ENCODE measurements at regions not wholly inside any gene's neighbourhood (a gene's known extent, or its start where the extent isn't known, plus 50 kb on each side); places are given as distances from the start of the nearest gene placed in this dataset.

DNA sequence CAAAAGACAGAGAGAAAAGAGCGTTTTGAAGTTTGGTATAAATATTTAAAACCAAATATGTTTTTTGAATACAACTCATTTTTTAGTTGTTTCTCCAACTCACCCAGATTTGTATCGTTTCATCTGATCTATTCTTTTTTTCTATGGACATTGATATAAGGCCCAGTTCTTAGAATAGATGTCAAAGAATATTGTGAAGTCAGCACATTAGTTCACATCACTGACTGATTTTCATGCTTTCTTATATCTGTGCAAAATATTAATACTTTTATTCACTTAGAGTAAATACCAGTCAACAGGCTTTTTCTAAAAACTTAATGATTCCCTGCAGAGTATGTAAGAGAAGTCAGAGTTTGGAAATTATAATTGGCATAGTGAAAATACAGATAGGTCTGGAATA is 254.4 kb upstream of the PTPRD start:
- no peak overlapping the region for H3K27ac ChIP-seq (ENCODE audit: low read length)
- no peak overlapping the region for H2AFZ ChIP-seq (ENCODE audit: low read length)
- no peaks in the 10 kb centered on the region for H3K4me1 ChIP-seq (ENCODE audit: insufficient read depth, low read length)
- no TSS peak for BruUV-seq (replicated peaks)
- ATAC-seq (no peak), DNase-seq (no peak)
- no peaks in the 10 kb centered on the region for H3K36me3 ChIP-seq (ENCODE audit: low read depth, low read length)
- no peaks in the 10 kb centered on the region for H3K79me2 ChIP-seq (ENCODE audit: low read length)
- no peaks in the 10 kb centered on the region for H3K9me3 ChIP-seq (ENCODE audit: low read length)
- POLR2A ChIA-PET (ENCODE audit: unreplicated experiment), result no interaction called here
- no peaks in the 10 kb centered on the region for H3K27me3 ChIP-seq (ENCODE audit: low read length)
- no peak overlapping the region for H3K4me2 ChIP-seq (ENCODE audit: low read length)
- intact Hi-C loops (cut with micrococcal nuclease), result no loop called here
- no peaks in the 10 kb centered on the region for H4K20me1 ChIP-seq (ENCODE audit: low read length)
- H3K4me3 ChIP-seq (ENCODE audit: low read length), result no peak overlapping the region
- no peaks in the 10 kb centered on the region for H3F3A ChIP-seq (ENCODE audit: low read length, unreplicated experiment)
- H3K9me2 ChIP-seq (replicated peaks; ENCODE audit: low read length), result no peaks in the 10 kb centered on the region
- no peak overlapping the region for H3K9ac ChIP-seq (ENCODE audit: low read length)
- TF ChIP-seq, protein P1, sequence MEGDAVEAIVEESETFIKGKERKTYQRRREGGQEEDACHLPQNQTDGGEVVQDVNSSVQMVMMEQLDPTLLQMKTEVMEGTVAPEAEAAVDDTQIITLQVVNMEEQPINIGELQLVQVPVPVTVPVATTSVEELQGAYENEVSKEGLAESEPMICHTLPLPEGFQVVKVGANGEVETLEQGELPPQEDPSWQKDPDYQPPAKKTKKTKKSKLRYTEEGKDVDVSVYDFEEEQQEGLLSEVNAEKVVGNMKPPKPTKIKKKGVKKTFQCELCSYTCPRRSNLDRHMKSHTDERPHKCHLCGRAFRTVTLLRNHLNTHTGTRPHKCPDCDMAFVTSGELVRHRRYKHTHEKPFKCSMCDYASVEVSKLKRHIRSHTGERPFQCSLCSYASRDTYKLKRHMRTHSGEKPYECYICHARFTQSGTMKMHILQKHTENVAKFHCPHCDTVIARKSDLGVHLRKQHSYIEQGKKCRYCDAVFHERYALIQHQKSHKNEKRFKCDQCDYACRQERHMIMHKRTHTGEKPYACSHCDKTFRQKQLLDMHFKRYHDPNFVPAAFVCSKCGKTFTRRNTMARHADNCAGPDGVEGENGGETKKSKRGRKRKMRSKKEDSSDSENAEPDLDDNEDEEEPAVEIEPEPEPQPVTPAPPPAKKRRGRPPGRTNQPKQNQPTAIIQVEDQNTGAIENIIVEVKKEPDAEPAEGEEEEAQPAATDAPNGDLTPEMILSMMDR (conservative IDR thresholded peaks at IDR 0.05; ENCODE audit: low read depth, low read length), result no peak
- no peak for TF ChIP-seq EZH2 (IDR thresholded peaks at IDR 0.05; ENCODE audit: low read length, unreplicated experiment)
- TF ChIP-seq EZH2phosphoT487 (IDR thresholded peaks at IDR 0.05; ENCODE audit: borderline replicate concordance, low read length), result no peak
- CTCF ChIA-PET, result no interaction called here

DNA sequence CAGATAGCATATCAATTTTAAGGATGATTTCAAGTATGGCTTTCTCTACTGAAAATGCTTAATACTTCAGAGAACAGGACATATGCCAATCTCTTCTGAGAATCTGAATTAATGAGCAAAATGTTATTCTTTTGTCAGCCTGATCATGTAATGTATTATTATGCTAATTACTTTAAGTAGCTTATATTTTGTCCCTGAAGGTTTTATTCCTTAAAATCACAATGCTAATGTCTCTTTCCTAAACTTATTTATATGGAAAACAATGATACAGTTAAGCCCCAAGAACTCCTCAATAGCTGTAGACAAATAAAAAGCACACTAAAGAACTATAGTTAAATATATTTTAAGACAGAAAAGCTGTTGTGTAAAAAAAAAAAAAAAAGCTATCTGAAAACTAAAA is 256.9 kb upstream of the PTPRD start:
- ChIA-PET POLR2A (ENCODE audit: unreplicated experiment) (no interaction called here), CTCF (no interaction called here)
- Histone ChIP-seq H3K27ac (ENCODE audit: low read length) (no peak overlapping the region), H3K4me2 (ENCODE audit: low read length) (no peak overlapping the region), H3K9me2 (replicated peaks; ENCODE audit: low read length) (no peaks in the 10 kb centered on the region), H3K79me2 (ENCODE audit: low read length) (no peaks in the 10 kb centered on the region), H4K20me1 (ENCODE audit: low read length) (no peaks in the 10 kb centered on the region), H3K4me1 (ENCODE audit: insufficient read depth, low read length) (no peaks in the 10 kb centered on the region), H3K9ac (ENCODE audit: low read length) (no peak overlapping the region), H3K9me3 (ENCODE audit: low read length) (no peaks in the 10 kb centered on the region), H2AFZ (ENCODE audit: low read length) (no peak overlapping the region), H3K36me3 (ENCODE audit: low read depth, low read length) (no peaks in the 10 kb centered on the region), H3K4me3 (ENCODE audit: low read length) (no peak overlapping the region), H3K27me3 (ENCODE audit: low read length) (no peaks in the 10 kb centered on the region), H3F3A (ENCODE audit: low read length, unreplicated experiment) (no peaks in the 10 kb centered on the region)
- ATAC-seq, result no peak
- BruUV-seq (replicated peaks), result no TSS peak
- TF ChIP-seq, protein P1 (conservative IDR thresholded peaks at IDR 0.05; ENCODE audit: low read depth, low read length), result no peak
- no peak for TF ChIP-seq EZH2 (IDR thresholded peaks at IDR 0.05; ENCODE audit: low read length, unreplicated experiment)
- no peak for TF ChIP-seq EZH2phosphoT487 (IDR thresholded peaks at IDR 0.05; ENCODE audit: borderline replicate concordance, low read length)
- DNase-seq, result no peak
- intact Hi-C loops (cut with micrococcal nuclease), result no loop called here

DNA sequence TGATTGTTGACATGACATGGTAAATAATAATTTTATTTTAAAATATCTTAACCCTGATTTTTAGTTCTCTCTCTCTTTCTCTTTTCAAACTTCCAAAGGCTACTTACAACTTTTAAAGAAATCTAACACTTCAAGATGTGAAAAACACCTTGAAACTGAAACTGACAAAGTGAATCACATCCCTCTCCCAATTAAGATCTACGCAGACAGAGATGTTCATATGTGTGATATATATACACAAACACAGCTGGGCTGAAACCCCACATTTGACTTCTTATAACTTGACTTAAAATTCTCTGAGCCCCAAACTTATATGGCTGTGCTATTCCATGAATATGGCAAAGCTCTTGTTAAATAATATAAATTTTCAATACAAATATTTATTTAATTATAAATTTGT is 261.2 kb upstream of the PTPRD start:
- Histone ChIP-seq H2AFZ (ENCODE audit: low read length) (no peak overlapping the region), H3K9me2 (replicated peaks; ENCODE audit: low read length) (no peaks in the 10 kb centered on the region), H3K9ac (ENCODE audit: low read length) (no peak overlapping the region), H3K36me3 (ENCODE audit: low read depth, low read length) (no peaks in the 10 kb centered on the region), H3F3A (ENCODE audit: low read length, unreplicated experiment) (no peaks in the 10 kb centered on the region), H3K27me3 (ENCODE audit: low read length) (no peaks in the 10 kb centered on the region), H4K20me1 (ENCODE audit: low read length) (no peaks in the 10 kb centered on the region), H3K4me3 (ENCODE audit: low read length) (no peak overlapping the region), H3K79me2 (ENCODE audit: low read length) (no peaks in the 10 kb centered on the region), H3K27ac (ENCODE audit: low read length) (no peak overlapping the region), H3K4me2 (ENCODE audit: low read length) (no peak overlapping the region), H3K9me3 (ENCODE audit: low read length) (no peaks in the 10 kb centered on the region), H3K4me1 (ENCODE audit: insufficient read depth, low read length) (peaks cover 6% of the 10 kb centered on the region; the same call in 1 of the 2 replicates)
- CTCF ChIA-PET, result no interaction called here
- DNase-seq (no peak), ATAC-seq (no peak)
- no TSS peak for BruUV-seq (replicated peaks)
- TF ChIP-seq EZH2phosphoT487 (IDR thresholded peaks at IDR 0.05; ENCODE audit: borderline replicate concordance, low read length), result no peak
- POLR2A ChIA-PET (ENCODE audit: unreplicated experiment), result no interaction called here
- intact Hi-C loops (cut with micrococcal nuclease), result no loop called here
